ENCODE measurements at regions not wholly inside any gene's neighbourhood (a gene's known extent, or its start where the extent isn't known, plus 50 kb on each side); places are given as distances from the start of the nearest gene placed in this dataset.

- TF ChIP-seq CTCF (IDR thresholded peaks at IDR 0.05; ENCODE audit: insufficient read depth, low read length, poor library complexity, severe bottlenecking) (no peak), EZH2phosphoT487 (conservative IDR thresholded peaks at IDR 0.05; ENCODE audit: low read length) (no peak)
Measured at GRCh38 chr10:107383357-107383756, 218.9 kb upstream of the SORCS1 start.
